Right atrium auricular region (tissue), 2 donors: ENCODE measurements at regions not wholly inside any gene's neighbourhood (a gene's known extent, or its start where the extent isn't known, plus 50 kb on each side); places are given as distances from the start of the nearest gene placed in this dataset.

Experiments used
- DNase-seq: peaks from one replicate; pipeline ENCODE4 v3.0.0-alpha.2; 2019; ENCODE audit warnings: low spot score
- H3K27ac ChIP-seq, 2 donors: fragments of 200-600 bp; sonication (generic); 1 replicate in 1 of 2; 2 replicates in 1 of 2; pipeline ENCODE4 v1.5.1; 2016 to 2019
- H3K27me3 ChIP-seq, 2 donors: fragments of 200-600 bp; sonication (generic); one replicate each; pipeline versions ENCODE4 v1.5.1 to v1.6.0; 2017 to 2019
- H3K36me3 ChIP-seq: fragments of 200-600 bp; sonication (generic); one replicate; pipeline ENCODE4 v1.5.1; 2016
- H3K4me1 ChIP-seq, 2 donors: fragments of 200-600 bp; sonication (generic); one replicate each; pipeline versions ENCODE4 v1.5.1 to v1.6.0; 2017 to 2019
- H3K4me3 ChIP-seq, 2 donors: fragments of 200-600 bp; sonication (generic); 1 replicate in 1 of 2; 2 replicates in 1 of 2; pipeline ENCODE4 v1.5.1; 2017 to 2019; ENCODE audit warnings: mild to moderate bottlenecking in 1 of 2, moderate library complexity in 1 of 2
- H3K9me3 ChIP-seq, 2 donors: fragments of 200-600 bp; sonication (generic); one replicate each; pipeline ENCODE4 v1.5.1; 2019
- CTCF ChIP-seq, 2 donors: fragments of 200-600 bp; sonication (generic); IDR thresholded peaks; one replicate each; pipeline ENCODE4 v1.5.1; 2019; ENCODE audit warnings: antibody characterized with exemption in 2 of 2

- no peaks in the 10 kb centered on the region for H3K36me3 ChIP-seq
- TF ChIP-seq CTCF (IDR thresholded peaks at IDR 0.05): no peak
- H3K27ac ChIP-seq: no peak overlapping the region
- H3K4me1 ChIP-seq: no peaks in the 10 kb centered on the region
- H3K9me3 ChIP-seq: no peaks in the 10 kb centered on the region
- no peak for DNase-seq
- H3K4me3 ChIP-seq: no peak overlapping the region
- H3K27me3 ChIP-seq: no peaks in the 10 kb centered on the region
These were observed 164.9 kb upstream of the PKN2 start for GRCh38 chr1:88519156-88519555.

GRCh38 chr1:88523854-88524528 is 160.1 kb upstream of the PKN2 start:
- no peak overlapping the region for H3K27ac ChIP-seq
- TF ChIP-seq CTCF (IDR thresholded peaks at IDR 0.05): no peak
- H3K4me1 ChIP-seq: no peaks in the 10 kb centered on the region
- no peaks in the 10 kb centered on the region for H3K9me3 ChIP-seq
- no peak for DNase-seq
- H3K27me3 ChIP-seq: no peaks in the 10 kb centered on the region
- no peaks in the 10 kb centered on the region for H3K36me3 ChIP-seq
- H3K4me3 ChIP-seq: no peak overlapping the region

- no peaks in the 10 kb centered on the region for H3K4me1 ChIP-seq
- H3K27me3 ChIP-seq: no peaks in the 10 kb centered on the region
- H3K36me3 ChIP-seq: no peaks in the 10 kb centered on the region
- no peak for TF ChIP-seq CTCF (IDR thresholded peaks at IDR 0.05)
- DNase-seq: no peak
- H3K9me3 ChIP-seq: no peaks in the 10 kb centered on the region
- H3K27ac ChIP-seq: no peak overlapping the region
- H3K4me3 ChIP-seq: no peak overlapping the region
These were observed 157.6 kb upstream of the PKN2 start for GRCh38 chr1:88526456-88526855.

- DNase-seq: no peak
- H3K9me3 ChIP-seq: no peaks in the 10 kb centered on the region
- no peak overlapping the region for H3K4me3 ChIP-seq
- H3K4me1 ChIP-seq: no peaks in the 10 kb centered on the region
- no peaks in the 10 kb centered on the region for H3K36me3 ChIP-seq
- TF ChIP-seq CTCF (IDR thresholded peaks at IDR 0.05): no peak
- H3K27me3 ChIP-seq: no peaks in the 10 kb centered on the region
- no peak overlapping the region for H3K27ac ChIP-seq
These were observed 155.3 kb upstream of the PKN2 start for GRCh38 chr1:88528792-88529191.

GRCh38 chr1:88529581-88529980 is 154.5 kb upstream of the PKN2 start:
- H3K27ac ChIP-seq: no peak overlapping the region
- DNase-seq: no peak
- H3K27me3 ChIP-seq: no peaks in the 10 kb centered on the region
- H3K36me3 ChIP-seq: no peaks in the 10 kb centered on the region
- no peak overlapping the region for H3K4me3 ChIP-seq
- TF ChIP-seq CTCF (IDR thresholded peaks at IDR 0.05): no peak
- no peaks in the 10 kb centered on the region for H3K4me1 ChIP-seq
- no peaks in the 10 kb centered on the region for H3K9me3 ChIP-seq

GRCh38 chr1:88530246-88530645 is 153.8 kb upstream of the PKN2 start:
- H3K36me3 ChIP-seq: no peaks in the 10 kb centered on the region
- no peak for TF ChIP-seq CTCF (IDR thresholded peaks at IDR 0.05)
- no peak for DNase-seq
- no peak overlapping the region for H3K4me3 ChIP-seq
- H3K9me3 ChIP-seq: no peaks in the 10 kb centered on the region
- no peak overlapping the region for H3K27ac ChIP-seq
- H3K27me3 ChIP-seq: no peaks in the 10 kb centered on the region
- no peaks in the 10 kb centered on the region for H3K4me1 ChIP-seq
